ENCODE measurements at regions not wholly inside any gene's neighbourhood (a gene's known extent, or its start where the extent isn't known, plus 50 kb on each side); places are given as distances from the start of the nearest gene placed in this dataset.

- intact Hi-C loops (cut with micrococcal nuclease; ENCODE audit: unreplicated experiment), result no loop called here
- ChIA-PET POLR2A (ENCODE audit: unreplicated experiment) (no interaction called here), CTCF (no interaction called here)
- Histone ChIP-seq H3K36me3 (ENCODE audit: low read depth) (no peaks in the 10 kb centered on the region), H3K4me1 (replicated peaks; ENCODE audit: insufficient read depth) (no peaks in the 10 kb centered on the region), H3K9me2 (ENCODE audit: insufficient read depth) (no peaks in the 10 kb centered on the region), H3K9me3 (ENCODE audit: insufficient read depth, low read depth) (no peaks in the 10 kb centered on the region), H3K4me2 (no peak overlapping the region), H4K20me1 (ENCODE audit: insufficient read depth) (no peaks in the 10 kb centered on the region), H2AFZ (no peak overlapping the region), H3K27me3 (ENCODE audit: insufficient read depth, low read depth) (no peaks in the 10 kb centered on the region), H3K4me3 (no peak overlapping the region), H3K79me2 (ENCODE audit: low read depth) (no peaks in the 10 kb centered on the region), H3K27ac (no peak overlapping the region), H3F3A (ENCODE audit: insufficient read depth, low read depth) (no peaks in the 10 kb centered on the region)
- DNase-seq, result no peak
- TF ChIP-seq CTCF (conservative IDR thresholded peaks at IDR 0.05) (no peak), EZH2 (IDR thresholded peaks at IDR 0.05; ENCODE audit: low read depth) (no peak)
- BruUV-seq (replicated peaks), result no TSS peak
These were observed 580.6 kb upstream of the VRK2 start for GRCh38 chr2:57465967-57466366.

- H3K79me2 ChIP-seq (ENCODE audit: low read depth), result no peaks in the 10 kb centered on the region
- no peak overlapping the region for H3K27ac ChIP-seq
- POLR2A ChIA-PET (ENCODE audit: unreplicated experiment), result no interaction called here
- CTCF ChIA-PET, result no interaction called here
- intact Hi-C loops (cut with micrococcal nuclease; ENCODE audit: unreplicated experiment), result no loop called here
- DNase-seq, result no peak
- no peaks in the 10 kb centered on the region for H3K4me1 ChIP-seq (replicated peaks; ENCODE audit: insufficient read depth)
- H2AFZ ChIP-seq, result no peak overlapping the region
- H4K20me1 ChIP-seq (ENCODE audit: insufficient read depth), result no peaks in the 10 kb centered on the region
- TF ChIP-seq EZH2 (IDR thresholded peaks at IDR 0.05; ENCODE audit: low read depth) (no peak), CTCF (conservative IDR thresholded peaks at IDR 0.05) (no peak)
- H3F3A ChIP-seq (ENCODE audit: insufficient read depth, low read depth), result no peaks in the 10 kb centered on the region
- H3K27me3 ChIP-seq (ENCODE audit: insufficient read depth, low read depth), result no peaks in the 10 kb centered on the region
- BruUV-seq (replicated peaks), result no TSS peak
- H3K4me3 ChIP-seq, result no peak overlapping the region
- H3K9me3 ChIP-seq (ENCODE audit: insufficient read depth, low read depth), result no peaks in the 10 kb centered on the region
- H3K4me2 ChIP-seq, result no peak overlapping the region
- no peaks in the 10 kb centered on the region for H3K36me3 ChIP-seq (ENCODE audit: low read depth)
- no peaks in the 10 kb centered on the region for H3K9me2 ChIP-seq (ENCODE audit: insufficient read depth)
These were observed 571.2 kb upstream of the VRK2 start for GRCh38 chr2:57475391-57475790.

GRCh38 chr2:57479981-57480380 is 566.6 kb upstream of the VRK2 start:
- no peak overlapping the region for H2AFZ ChIP-seq
- H3K4me2 ChIP-seq, result no peak overlapping the region
- no peaks in the 10 kb centered on the region for H3K36me3 ChIP-seq (ENCODE audit: low read depth)
- H3K27me3 ChIP-seq (ENCODE audit: insufficient read depth, low read depth), result no peaks in the 10 kb centered on the region
- H3K4me1 ChIP-seq (replicated peaks; ENCODE audit: insufficient read depth), result no peaks in the 10 kb centered on the region
- DNase-seq, result no peak
- H3K79me2 ChIP-seq (ENCODE audit: low read depth), result no peaks in the 10 kb centered on the region
- no TSS peak for BruUV-seq (replicated peaks)
- no peaks in the 10 kb centered on the region for H4K20me1 ChIP-seq (ENCODE audit: insufficient read depth)
- H3K4me3 ChIP-seq, result no peak overlapping the region
- POLR2A ChIA-PET (ENCODE audit: unreplicated experiment), result interaction anchor here (0.7 kb wide), 1 partner anchor 44 kb away, joined by 10 read pairs; no protein-coding TSS in a partner anchor
- CTCF ChIA-PET, result no interaction called here
- H3K27ac ChIP-seq, result no peak overlapping the region
- no peaks in the 10 kb centered on the region for H3K9me3 ChIP-seq (ENCODE audit: insufficient read depth, low read depth)
- TF ChIP-seq CTCF (conservative IDR thresholded peaks at IDR 0.05), result no peak
- no peak for TF ChIP-seq EZH2 (IDR thresholded peaks at IDR 0.05; ENCODE audit: low read depth)
- intact Hi-C loops (cut with micrococcal nuclease; ENCODE audit: unreplicated experiment), result no loop called here
- H3F3A ChIP-seq (ENCODE audit: insufficient read depth, low read depth), result no peaks in the 10 kb centered on the region
- H3K9me2 ChIP-seq (ENCODE audit: insufficient read depth), result no peaks in the 10 kb centered on the region

Measured in PC-9 (cell line).